Upper lobe of right lung (tissue), 1 donor: ENCODE measurements at regions not wholly inside any gene's neighbourhood (a gene's known extent, or its start where the extent isn't known, plus 50 kb on each side); places are given as distances from the start of the nearest gene placed in this dataset.

Experiments used
- ATAC-seq: fragments of 200-7000 bp; cut with Tn5 transposase; one replicate; pipeline ENCODE4 v1.9.1; 2020; ENCODE audit warnings: mild to moderate bottlenecking, moderate library complexity
- DNase-seq: peaks from one replicate; pipeline ENCODE4 v3.0.0-alpha.2; 2020
- H3K27ac ChIP-seq: fragments of 200-600 bp; one replicate; pipeline ENCODE4 v1.8.0; 2022
- H3K27me3 ChIP-seq: fragments of 200-600 bp; one replicate; pipeline ENCODE4 v1.8.0; 2022; ENCODE audit warnings: mild to moderate bottlenecking
- H3K36me3 ChIP-seq: fragments of 200-600 bp; one replicate; pipeline ENCODE4 v1.8.0; 2022
- H3K4me1 ChIP-seq: fragments of 200-600 bp; one replicate; pipeline ENCODE4 v1.8.0; 2022
- H3K4me3 ChIP-seq: fragments of 200-600 bp; one replicate; pipeline ENCODE4 v1.8.0; 2022; ENCODE audit warnings: mild to moderate bottlenecking
- H3K9me3 ChIP-seq: fragments of 200-600 bp; one replicate; pipeline ENCODE4 v1.8.0; 2022
- intact Hi-C: fragments of 100-400 bp; cut with DNase I; formaldehyde crosslinking; loops from one replicate; pipeline ENCODE4 v1.11.0; 2022
- TF ChIP-seq, protein P1 (sequence below): fragments of 200-600 bp; IDR thresholded peaks from one replicate; pipeline ENCODE4 v1.8.0; 2022; ENCODE audit warnings: antibody characterized with exemption
- donor health status: DM: no; HTN: yes; CAD: no; lungs with severe emphysema.

DNA sequence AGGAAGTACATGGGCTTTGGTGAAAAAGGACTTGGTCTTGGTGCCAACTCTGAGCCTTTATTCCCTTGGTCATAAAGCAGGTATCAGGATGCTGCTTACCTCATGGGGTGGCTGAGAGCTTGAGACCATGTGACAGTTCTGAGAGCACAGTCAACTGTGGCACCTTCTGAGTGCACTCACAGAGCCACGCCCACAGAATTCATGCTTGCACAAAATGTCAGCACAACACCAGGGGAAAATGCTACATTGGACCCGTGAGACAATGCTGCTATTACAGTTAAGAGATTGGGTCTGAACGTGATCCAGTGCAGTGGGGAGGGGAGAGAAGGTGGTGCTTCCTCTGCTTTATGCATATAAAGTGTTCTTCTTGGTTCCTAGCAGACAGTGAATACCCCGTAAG is 79.5 kb upstream of the SPON1 start:
- TF ChIP-seq, protein P1, sequence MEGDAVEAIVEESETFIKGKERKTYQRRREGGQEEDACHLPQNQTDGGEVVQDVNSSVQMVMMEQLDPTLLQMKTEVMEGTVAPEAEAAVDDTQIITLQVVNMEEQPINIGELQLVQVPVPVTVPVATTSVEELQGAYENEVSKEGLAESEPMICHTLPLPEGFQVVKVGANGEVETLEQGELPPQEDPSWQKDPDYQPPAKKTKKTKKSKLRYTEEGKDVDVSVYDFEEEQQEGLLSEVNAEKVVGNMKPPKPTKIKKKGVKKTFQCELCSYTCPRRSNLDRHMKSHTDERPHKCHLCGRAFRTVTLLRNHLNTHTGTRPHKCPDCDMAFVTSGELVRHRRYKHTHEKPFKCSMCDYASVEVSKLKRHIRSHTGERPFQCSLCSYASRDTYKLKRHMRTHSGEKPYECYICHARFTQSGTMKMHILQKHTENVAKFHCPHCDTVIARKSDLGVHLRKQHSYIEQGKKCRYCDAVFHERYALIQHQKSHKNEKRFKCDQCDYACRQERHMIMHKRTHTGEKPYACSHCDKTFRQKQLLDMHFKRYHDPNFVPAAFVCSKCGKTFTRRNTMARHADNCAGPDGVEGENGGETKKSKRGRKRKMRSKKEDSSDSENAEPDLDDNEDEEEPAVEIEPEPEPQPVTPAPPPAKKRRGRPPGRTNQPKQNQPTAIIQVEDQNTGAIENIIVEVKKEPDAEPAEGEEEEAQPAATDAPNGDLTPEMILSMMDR: no peak
- ATAC-seq (peak; percentile 89), DNase-seq (peak; percentile 75)
- intact Hi-C loops: no loop called here
- Histone ChIP-seq H3K4me1 (no peaks in the 10 kb centered on the region), H3K4me3 (no peak overlapping the region), H3K9me3 (no peaks in the 10 kb centered on the region), H3K27me3 (no peaks in the 10 kb centered on the region), H3K27ac (no peak overlapping the region), H3K36me3 (no peaks in the 10 kb centered on the region)

DNA sequence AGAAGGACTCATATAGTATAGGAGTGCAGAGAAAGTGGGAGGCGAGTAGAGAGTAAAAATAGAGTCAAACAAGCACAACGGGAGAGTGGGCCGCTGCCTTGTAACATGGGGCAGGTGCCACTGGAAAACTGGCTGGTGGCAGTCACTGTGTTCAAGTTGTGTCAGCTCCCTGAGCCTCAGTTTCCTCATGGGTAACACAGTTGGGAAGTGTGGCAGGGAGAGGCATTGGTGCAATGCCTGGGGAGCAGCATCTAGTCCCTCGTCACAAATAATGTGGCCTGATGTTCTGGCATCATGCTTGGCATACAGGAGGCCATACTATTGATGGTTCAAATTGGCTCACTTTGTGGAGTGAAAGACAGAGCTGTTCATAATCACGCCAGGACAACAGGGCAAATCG is 78.9 kb upstream of the SPON1 start:
- intact Hi-C loops: no loop called here
- no peak overlapping the region for H3K27ac ChIP-seq
- H3K9me3 ChIP-seq: no peaks in the 10 kb centered on the region
- H3K36me3 ChIP-seq: no peaks in the 10 kb centered on the region
- no peaks in the 10 kb centered on the region for H3K27me3 ChIP-seq
- TF ChIP-seq, protein P1: no peak
- no peak overlapping the region for H3K4me3 ChIP-seq
- ATAC-seq (no peak), DNase-seq (no peak)
- H3K4me1 ChIP-seq: no peaks in the 10 kb centered on the region

DNA sequence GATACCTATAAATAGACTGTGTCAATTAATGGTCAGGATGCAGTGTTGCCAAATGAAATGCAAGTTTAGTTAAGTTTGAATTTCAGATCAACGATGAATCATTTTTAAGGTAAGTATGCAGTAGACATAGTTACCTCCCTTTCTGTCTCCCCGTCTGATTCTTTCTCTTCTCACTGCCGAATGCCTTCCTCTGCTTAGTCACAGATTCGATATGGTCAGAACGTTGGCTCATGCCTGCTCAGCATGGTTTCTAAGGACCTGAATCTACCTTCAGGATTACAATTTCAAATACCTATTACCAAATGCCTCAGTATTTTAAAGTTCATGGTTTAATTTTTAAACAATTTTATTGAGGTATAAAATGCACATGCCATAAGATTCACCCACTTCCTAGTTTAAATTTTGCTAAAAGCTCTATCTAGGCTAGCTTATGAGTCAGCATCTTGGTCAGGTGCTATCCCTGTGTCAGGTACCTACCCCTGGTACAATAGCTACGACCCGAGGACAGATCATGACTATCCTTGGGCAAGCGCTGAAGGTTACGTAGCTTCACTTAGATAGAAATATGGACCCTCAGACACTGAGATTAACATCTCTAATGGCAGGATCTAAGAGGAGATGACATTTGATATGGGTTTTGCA is 78.2 kb upstream of the SPON1 start:
- Histone ChIP-seq H3K9me3 (no peaks in the 10 kb centered on the region), H3K27me3 (no peaks in the 10 kb centered on the region), H3K27ac (no peak overlapping the region), H3K4me3 (no peak overlapping the region), H3K36me3 (no peaks in the 10 kb centered on the region), H3K4me1 (no peaks in the 10 kb centered on the region)
- ATAC-seq: no peak
- intact Hi-C loops: no loop called here
- no peak for DNase-seq
- TF ChIP-seq, protein P1: no peak

DNA sequence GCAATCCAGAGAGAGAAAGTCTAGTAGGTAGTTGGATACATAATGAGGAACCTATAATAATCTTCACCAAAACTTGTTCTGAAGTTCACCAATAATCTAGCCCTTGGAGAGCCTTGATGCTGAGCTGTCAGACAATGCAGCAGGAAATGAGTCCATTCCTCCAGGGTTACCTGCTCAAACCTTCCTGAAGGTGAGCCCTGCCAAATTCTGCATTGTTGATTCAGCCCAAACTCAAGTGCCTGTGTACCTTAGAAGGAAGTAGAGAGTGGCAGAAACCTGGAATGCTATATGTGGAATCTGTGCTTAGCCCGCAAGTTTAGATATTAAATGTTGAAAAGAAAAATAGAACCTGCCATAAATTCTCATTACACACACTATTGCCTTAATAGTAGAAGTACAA is 77.4 kb upstream of the SPON1 start:
- intact Hi-C loops: no loop called here
- TF ChIP-seq, protein P1: no peak
- H3K27me3 ChIP-seq: no peaks in the 10 kb centered on the region
- no peak overlapping the region for H3K27ac ChIP-seq
- H3K9me3 ChIP-seq: no peaks in the 10 kb centered on the region
- DNase-seq (no peak), ATAC-seq (peak; percentile 82)
- H3K4me1 ChIP-seq: no peaks in the 10 kb centered on the region
- H3K4me3 ChIP-seq: no peak overlapping the region
- no peaks in the 10 kb centered on the region for H3K36me3 ChIP-seq

DNA sequence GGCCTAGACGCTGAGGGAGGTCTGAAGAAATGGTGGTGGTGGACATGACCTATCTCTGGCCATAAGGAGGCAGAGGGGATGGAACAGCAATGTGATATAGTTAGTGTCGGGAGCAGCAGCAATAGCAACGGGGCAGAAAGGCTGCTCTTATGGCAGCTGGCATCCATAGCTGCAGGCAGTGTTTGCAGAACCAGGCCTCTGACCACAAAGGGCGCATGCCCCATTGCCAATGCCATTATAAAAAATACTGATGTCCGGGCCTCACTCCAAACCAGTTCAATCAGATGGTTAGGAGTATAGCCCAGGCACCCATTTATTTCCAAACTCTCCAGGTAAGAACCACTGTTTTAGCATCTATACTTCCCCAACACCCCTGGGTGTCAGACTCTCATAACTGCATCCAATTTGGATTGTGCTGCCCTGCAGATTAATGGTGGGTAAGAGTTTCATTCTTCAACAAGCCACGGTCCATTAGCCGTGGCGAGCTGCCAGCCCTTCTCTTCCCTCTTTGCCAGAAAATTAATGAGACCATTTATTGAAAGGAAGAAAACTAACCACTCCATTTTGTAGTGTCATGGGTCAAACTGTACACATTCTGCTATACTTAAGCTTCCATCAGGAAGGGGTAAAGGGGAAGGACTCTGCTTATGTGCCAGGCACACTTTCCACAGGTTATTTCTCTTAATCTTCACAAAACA is 72.8 kb upstream of the SPON1 start:
- H3K27ac ChIP-seq: no peak overlapping the region
- DNase-seq (no peak), ATAC-seq (no peak)
- H3K4me1 ChIP-seq: no peaks in the 10 kb centered on the region
- H3K27me3 ChIP-seq: no peaks in the 10 kb centered on the region
- TF ChIP-seq, protein P1: no peak
- H3K9me3 ChIP-seq: no peaks in the 10 kb centered on the region
- no peaks in the 10 kb centered on the region for H3K36me3 ChIP-seq
- no peak overlapping the region for H3K4me3 ChIP-seq
- intact Hi-C loops: no loop called here
